WTC11 (cell line): ENCODE measurements at regions not wholly inside any gene's neighbourhood (a gene's known extent, or its start where the extent isn't known, plus 50 kb on each side); places are given as distances from the start of the nearest gene placed in this dataset.

Experiments
- ATAC-seq: fragments of 200-7000 bp; cut with Tn5 transposase; 2 replicates; pipeline ENCODE4 v1.10.0; 2021; ENCODE audit warnings: mild to moderate bottlenecking, moderate library complexity
- CTCF ChIA-PET: fragments of 300-600 bp; sonication (Branson Sonifier 250); formaldehyde crosslinking; loops from one replicate; lab custom pipeline; 2021; ENCODE audit warnings: antibody characterized with exemption; lab: Charles Lee
- POLR2A ChIA-PET: fragments of 350-600 bp; sonication (Branson Sonifier 250); formaldehyde crosslinking; loops from one replicate; lab custom pipeline; 2021; ENCODE audit warnings: antibody characterized with exemption; lab: Charles Lee
- DNase-seq: peaks from one replicate; pipeline ENCODE4 v3.0.0; 2021; ENCODE audit warnings: low spot score
- H3K27ac Mint-ChIP-seq: 2 replicates; pipeline ENCODE4 v1.8.0; 2021; ENCODE audit warnings: mixed read lengths
- H3K27me3 Mint-ChIP-seq: 2 replicates; pipeline ENCODE4 v1.8.0; 2021; ENCODE audit warnings: low read depth, mild to moderate bottlenecking, moderate library complexity, mixed read lengths
- H3K36me3 Mint-ChIP-seq: 2 replicates; pipeline ENCODE4 v1.8.0; 2021; ENCODE audit warnings: mixed read lengths
- H3K4me1 Mint-ChIP-seq: 2 replicates; pipeline ENCODE4 v1.8.0; 2022; ENCODE audit warnings: mixed read lengths
- H3K4me3 Mint-ChIP-seq: 2 replicates; pipeline ENCODE4 v1.8.0; 2021; ENCODE audit warnings: mild to moderate bottlenecking, moderate library complexity, mixed read lengths
- H3K9me3 Mint-ChIP-seq: 2 replicates; pipeline ENCODE4 v1.8.0; 2021; ENCODE audit warnings: mixed read lengths
- AFF4 ChIP-seq: sonication (generic); formaldehyde crosslinking; IDR thresholded peaks from 2 replicates; pipeline ENCODE4 v1.8.1; 2023; ENCODE audit warnings: mild to moderate bottlenecking, missing genetic modification reagents, borderline replicate concordance
- ATF6 ChIP-seq: sonication (generic); formaldehyde crosslinking; IDR thresholded peaks from 2 replicates; pipeline ENCODE4 v1.8.1; 2023; ENCODE audit warnings: mild to moderate bottlenecking, missing genetic modification reagents
- CREB1 ChIP-seq: sonication (generic); formaldehyde crosslinking; IDR thresholded peaks from 2 replicates; pipeline ENCODE4 v1.8.0; 2023; ENCODE audit warnings: mild to moderate bottlenecking, missing genetic modification reagents
- IRF2 ChIP-seq: sonication (generic); formaldehyde crosslinking; IDR thresholded peaks from 2 replicates; pipeline ENCODE4 v1.8.0; 2022; ENCODE audit warnings: low read depth, missing genetic modification reagents, borderline replicate concordance
- KAT7 ChIP-seq: sonication (generic); formaldehyde crosslinking; IDR thresholded peaks from 2 replicates; pipeline ENCODE4 v1.8.1; 2023; ENCODE audit warnings: missing genetic modification reagents, mild to moderate bottlenecking, borderline replicate concordance
- MAX ChIP-seq: sonication (generic); formaldehyde crosslinking; IDR thresholded peaks from 2 replicates; pipeline ENCODE4 v1.8.0; 2022; ENCODE audit warnings: mild to moderate bottlenecking, missing genetic modification reagents
- NFATC4 ChIP-seq: fragments of 250-450 bp; sonication (Bioruptor Pico); IDR thresholded peaks from 2 replicates; pipeline ENCODE4 v1.9.0; 2021; ENCODE audit warnings: mild to moderate bottlenecking
- NFE2L1 ChIP-seq: sonication (generic); formaldehyde crosslinking; IDR thresholded peaks from 2 replicates; pipeline ENCODE4 v1.8.1; 2023; ENCODE audit warnings: missing genetic modification reagents
- PRRX2 ChIP-seq: fragments of 250-450 bp; sonication (Bioruptor Pico); IDR thresholded peaks from 2 replicates; pipeline ENCODE4 v1.8.0; 2021; ENCODE audit warnings: mild to moderate bottlenecking
- SOX15 ChIP-seq: fragments of 250-450 bp; sonication (Bioruptor Pico); IDR thresholded peaks from 2 replicates; pipeline ENCODE4 v1.9.0; 2021; ENCODE audit warnings: mild to moderate bottlenecking
- SP1 ChIP-seq: sonication (generic); formaldehyde crosslinking; conservative IDR thresholded peaks from 2 replicates; pipeline ENCODE4 v1.8.1; 2022; ENCODE audit warnings: missing genetic modification reagents
- TEAD1 ChIP-seq: sonication (generic); formaldehyde crosslinking; IDR thresholded peaks from 2 replicates; pipeline ENCODE4 v1.8.0; 2022; ENCODE audit warnings: mild to moderate bottlenecking, missing genetic modification reagents
- ZNF121 ChIP-seq: sonication (generic); formaldehyde crosslinking; IDR thresholded peaks from 2 replicates; pipeline ENCODE4 v1.8.0; 2023; ENCODE audit warnings: missing genetic modification reagents
- ZNF671 ChIP-seq: fragments of 250-450 bp; sonication (Bioruptor Pico); IDR thresholded peaks from 2 replicates; pipeline ENCODE4 v1.8.0; 2021; ENCODE audit warnings: mild to moderate bottlenecking
- ZSCAN18 ChIP-seq: fragments of 250-450 bp; sonication (Bioruptor Pico); IDR thresholded peaks from 2 replicates; pipeline ENCODE4 v2.1.2; 2022; ENCODE audit warnings: mild to moderate bottlenecking, moderate library complexity
- TF ChIP-seq, protein P1 (sequence below): sonication (generic); formaldehyde crosslinking; IDR thresholded peaks from 2 replicates; pipeline ENCODE4 v1.8.1; 2022; ENCODE audit warnings: low read depth, missing genetic modification reagents, borderline replicate concordance
- TF ChIP-seq, protein P2 (sequence below): fragments of 250-450 bp; sonication (Bioruptor Pico); IDR thresholded peaks from 2 replicates; pipeline ENCODE4 v1.8.0; 2021; ENCODE audit warnings: mild to moderate bottlenecking

DNA sequence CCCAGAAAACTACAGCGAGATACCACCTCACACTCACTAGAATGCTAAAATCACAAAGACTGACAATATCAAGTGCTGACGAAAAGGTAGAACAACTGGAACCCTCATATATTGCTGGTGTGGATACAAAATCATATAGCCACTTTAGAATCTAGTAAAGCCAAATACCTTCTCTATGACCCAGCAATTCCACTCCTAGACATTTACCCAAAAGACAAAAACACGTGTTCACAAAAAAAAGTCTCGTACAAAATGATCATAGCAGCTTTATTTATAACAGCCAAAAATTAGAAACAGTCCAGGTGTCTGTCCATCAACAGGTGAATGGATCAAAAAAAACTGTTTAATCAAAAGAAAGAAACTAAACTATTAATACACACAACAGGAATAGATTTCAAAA lies 126.6 kb downstream of the ZFP36L2 start:
- CTCF ChIA-PET: no interaction called here

GRCh38 chr2:43098539-43098938 lies 127.9 kb downstream of the ZFP36L2 start:
- POLR2A ChIA-PET: interaction anchor here (0.7 kb wide), 1 partner anchor 21 kb away, joined by 3 read pairs; no protein-coding TSS in a partner anchor
- CTCF ChIA-PET: no interaction called here
- Mint-ChIP-seq H3K27me3 (peaks cover 32% of the 10 kb centered on the region), H3K36me3 (0 out of 2 replicates have a peak, but pooled peaks cover 3% of the 10 kb centered on the region), H3K4me3 (no peak overlapping the region), H3K9me3 (peaks cover 9% of the 10 kb centered on the region; the same call in 1 of the 2 replicates), H3K27ac (no peak overlapping the region), H3K4me1 (peaks cover 23% of the 10 kb centered on the region)
- DNase-seq: no peak
- no peak for ATAC-seq
- TF ChIP-seq SP1 (CRISPR knock-in tag) (no peak), MAX (CRISPR knock-in tag) (no peak), IRF2 (CRISPR knock-in tag) (no peak), NFATC4 (CRISPR knock-in tag) (no peak), ZNF671 (CRISPR knock-in tag) (no peak), ZSCAN18 (CRISPR knock-in tag) (no peak), PRRX2 (CRISPR knock-in tag) (no peak), KAT7 (CRISPR knock-in tag) (no peak), TEAD1 (CRISPR knock-in tag) (no peak), SOX15 (no peak), AFF4 (CRISPR knock-in tag) (no peak), ATF6 (CRISPR knock-in tag) (no peak), ZNF121 (no peak)

More for the DNA sequence above, 126.6 kb downstream of the ZFP36L2 start:
- POLR2A ChIA-PET: no interaction called here
- TF ChIP-seq, protein P1, sequence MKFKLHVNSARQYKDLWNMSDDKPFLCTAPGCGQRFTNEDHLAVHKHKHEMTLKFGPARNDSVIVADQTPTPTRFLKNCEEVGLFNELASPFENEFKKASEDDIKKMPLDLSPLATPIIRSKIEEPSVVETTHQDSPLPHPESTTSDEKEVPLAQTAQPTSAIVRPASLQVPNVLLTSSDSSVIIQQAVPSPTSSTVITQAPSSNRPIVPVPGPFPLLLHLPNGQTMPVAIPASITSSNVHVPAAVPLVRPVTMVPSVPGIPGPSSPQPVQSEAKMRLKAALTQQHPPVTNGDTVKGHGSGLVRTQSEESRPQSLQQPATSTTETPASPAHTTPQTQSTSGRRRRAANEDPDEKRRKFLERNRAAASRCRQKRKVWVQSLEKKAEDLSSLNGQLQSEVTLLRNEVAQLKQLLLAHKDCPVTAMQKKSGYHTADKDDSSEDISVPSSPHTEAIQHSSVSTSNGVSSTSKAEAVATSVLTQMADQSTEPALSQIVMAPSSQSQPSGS (CRISPR knock-in tag): no peak
- no peak for TF ChIP-seq AFF4 (CRISPR knock-in tag)
- TF ChIP-seq, protein P2, sequence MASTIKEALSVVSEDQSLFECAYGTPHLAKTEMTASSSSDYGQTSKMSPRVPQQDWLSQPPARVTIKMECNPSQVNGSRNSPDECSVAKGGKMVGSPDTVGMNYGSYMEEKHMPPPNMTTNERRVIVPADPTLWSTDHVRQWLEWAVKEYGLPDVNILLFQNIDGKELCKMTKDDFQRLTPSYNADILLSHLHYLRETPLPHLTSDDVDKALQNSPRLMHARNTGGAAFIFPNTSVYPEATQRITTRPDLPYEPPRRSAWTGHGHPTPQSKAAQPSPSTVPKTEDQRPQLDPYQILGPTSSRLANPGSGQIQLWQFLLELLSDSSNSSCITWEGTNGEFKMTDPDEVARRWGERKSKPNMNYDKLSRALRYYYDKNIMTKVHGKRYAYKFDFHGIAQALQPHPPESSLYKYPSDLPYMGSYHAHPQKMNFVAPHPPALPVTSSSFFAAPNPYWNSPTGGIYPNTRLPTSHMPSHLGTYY (CRISPR knock-in tag): no peak
- TF ChIP-seq NFE2L1 (CRISPR knock-in tag): no peak
- no peak for TF ChIP-seq CREB1
- TF ChIP-seq, all 79 proteins: peak for 0
- Mint-ChIP-seq H3K4me1 (peaks cover 23% of the 10 kb centered on the region), H3K27ac (no peak overlapping the region), H3K27me3 (peaks cover 34% of the 10 kb centered on the region), H3K9me3 (peaks cover 16% of the 10 kb centered on the region), H3K4me3 (peak overlapping the region; percentile 49), H3K36me3 (peaks cover 8% of the 10 kb centered on the region; the same call in 1 of the 2 replicates)
- DNase-seq (no peak), ATAC-seq (no peak)
